HL-60 (cell line): ENCODE measurements at regions not wholly inside any gene's neighbourhood (a gene's known extent, or its start where the extent isn't known, plus 50 kb on each side); places are given as distances from the start of the nearest gene placed in this dataset.

Experiments used
- CTCF ChIP-seq: IDR thresholded peaks from one replicate; pipeline ENCODE4 v1.5.1; 2011; ENCODE audit warnings: low read length, control low read depth, inconsistent platforms; ENCODE audit not compliant: insufficient read depth
- GABPA ChIP-seq: IDR thresholded peaks from 2 replicates; pipeline ENCODE4 v1.6.1; 2012; ENCODE audit warnings: low read depth
- POLR2AphosphoS5 ChIP-seq: IDR thresholded peaks from 2 replicates; pipeline ENCODE4 v1.6.1; 2012; ENCODE audit warnings: low read depth

GRCh38 chr10:36263871-36264270, 621.8 kb upstream of the FZD8 start:
- TF ChIP-seq POLR2AphosphoS5 (no peak), CTCF (no peak), GABPA (no peak)
